ENCODE measurements at regions not wholly inside any gene's neighbourhood (a gene's known extent, or its start where the extent isn't known, plus 50 kb on each side); places are given as distances from the start of the nearest gene placed in this dataset.

DNA sequence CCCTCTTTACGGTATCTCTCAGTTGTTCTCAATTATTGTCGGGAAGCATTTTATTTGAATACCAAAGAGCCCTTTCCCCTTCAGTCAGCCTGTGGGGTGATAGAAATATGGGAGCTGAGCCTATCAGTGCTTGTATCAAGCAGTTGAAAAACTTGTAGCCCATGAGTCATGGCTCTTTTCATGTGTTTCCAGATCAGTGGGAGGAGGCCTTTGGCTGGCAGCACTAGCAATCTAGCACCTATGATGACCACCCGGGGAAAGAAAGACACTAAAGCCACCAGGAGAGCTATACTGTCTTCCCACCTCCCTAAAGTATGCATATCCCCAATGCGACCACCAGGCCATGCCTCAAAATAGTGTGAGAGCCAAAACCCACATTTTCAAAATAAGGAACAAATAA, 696.9 kb upstream of the C9orf72 start:
- TF ChIP-seq, protein P1, sequence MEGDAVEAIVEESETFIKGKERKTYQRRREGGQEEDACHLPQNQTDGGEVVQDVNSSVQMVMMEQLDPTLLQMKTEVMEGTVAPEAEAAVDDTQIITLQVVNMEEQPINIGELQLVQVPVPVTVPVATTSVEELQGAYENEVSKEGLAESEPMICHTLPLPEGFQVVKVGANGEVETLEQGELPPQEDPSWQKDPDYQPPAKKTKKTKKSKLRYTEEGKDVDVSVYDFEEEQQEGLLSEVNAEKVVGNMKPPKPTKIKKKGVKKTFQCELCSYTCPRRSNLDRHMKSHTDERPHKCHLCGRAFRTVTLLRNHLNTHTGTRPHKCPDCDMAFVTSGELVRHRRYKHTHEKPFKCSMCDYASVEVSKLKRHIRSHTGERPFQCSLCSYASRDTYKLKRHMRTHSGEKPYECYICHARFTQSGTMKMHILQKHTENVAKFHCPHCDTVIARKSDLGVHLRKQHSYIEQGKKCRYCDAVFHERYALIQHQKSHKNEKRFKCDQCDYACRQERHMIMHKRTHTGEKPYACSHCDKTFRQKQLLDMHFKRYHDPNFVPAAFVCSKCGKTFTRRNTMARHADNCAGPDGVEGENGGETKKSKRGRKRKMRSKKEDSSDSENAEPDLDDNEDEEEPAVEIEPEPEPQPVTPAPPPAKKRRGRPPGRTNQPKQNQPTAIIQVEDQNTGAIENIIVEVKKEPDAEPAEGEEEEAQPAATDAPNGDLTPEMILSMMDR (conservative IDR thresholded peaks at IDR 0.05; ENCODE audit: low read depth, low read length): no peak
- TF ChIP-seq POLR2A (IDR thresholded peaks at IDR 0.05; ENCODE audit: low read depth, low read length) (no peak), MAZ (IDR thresholded peaks at IDR 0.05; ENCODE audit: borderline replicate concordance, low read depth, low read length) (no peak)
- TF ChIP-seq, protein P2, sequence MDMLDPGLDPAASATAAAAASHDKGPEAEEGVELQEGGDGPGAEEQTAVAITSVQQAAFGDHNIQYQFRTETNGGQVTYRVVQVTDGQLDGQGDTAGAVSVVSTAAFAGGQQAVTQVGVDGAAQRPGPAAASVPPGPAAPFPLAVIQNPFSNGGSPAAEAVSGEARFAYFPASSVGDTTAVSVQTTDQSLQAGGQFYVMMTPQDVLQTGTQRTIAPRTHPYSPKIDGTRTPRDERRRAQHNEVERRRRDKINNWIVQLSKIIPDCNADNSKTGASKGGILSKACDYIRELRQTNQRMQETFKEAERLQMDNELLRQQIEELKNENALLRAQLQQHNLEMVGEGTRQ (IDR thresholded peaks at IDR 0.05; ENCODE audit: low read depth, low read length): no peak
